Bronchial epithelial cell (primary cell): ENCODE measurements at regions not wholly inside any gene's neighbourhood (a gene's known extent, or its start where the extent isn't known, plus 50 kb on each side); places are given as distances from the start of the nearest gene placed in this dataset.

ENCODE experiments used
- DNase-seq: peaks from one replicate; pipeline ENCODE4 v3.0.0-alpha.2; 2010; ENCODE audit warnings: low read depth
- FAIRE-seq: peaks from 2 replicates; lab custom pipeline; 2011; peaks lifted over from hg19 to GRCh38; lab: Jason Lieb, UNC
- H3K27me3 ChIP-seq: 2 replicates; pipeline ENCODE4 v1.5.1; 2011; ENCODE audit warnings: low read length; ENCODE audit not compliant: control insufficient read depth, insufficient read depth
- H3K36me3 ChIP-seq: 2 replicates; pipeline ENCODE4 v1.5.1; 2011; ENCODE audit warnings: low read length; ENCODE audit not compliant: control insufficient read depth, insufficient read depth
- H3K4me3 ChIP-seq: 2 replicates; pipeline ENCODE4 v1.5.1; 2011; ENCODE audit warnings: mild to moderate bottlenecking, low read depth, low read length, control low read depth
- TF ChIP-seq, protein P1 (sequence below): IDR thresholded peaks from 2 replicates; pipeline ENCODE4 v1.5.1; 2011; ENCODE audit warnings: mild to moderate bottlenecking, moderate library complexity, low read length, control low read depth, inconsistent platforms; ENCODE audit not compliant: insufficient read depth, severe bottlenecking

GRCh38 chr3:194976874-194977273, 291.2 kb downstream of the FAM43A start:
- H3K27me3 ChIP-seq = peaks cover 2% of the 10 kb centered on the region
- TF ChIP-seq, protein P1, sequence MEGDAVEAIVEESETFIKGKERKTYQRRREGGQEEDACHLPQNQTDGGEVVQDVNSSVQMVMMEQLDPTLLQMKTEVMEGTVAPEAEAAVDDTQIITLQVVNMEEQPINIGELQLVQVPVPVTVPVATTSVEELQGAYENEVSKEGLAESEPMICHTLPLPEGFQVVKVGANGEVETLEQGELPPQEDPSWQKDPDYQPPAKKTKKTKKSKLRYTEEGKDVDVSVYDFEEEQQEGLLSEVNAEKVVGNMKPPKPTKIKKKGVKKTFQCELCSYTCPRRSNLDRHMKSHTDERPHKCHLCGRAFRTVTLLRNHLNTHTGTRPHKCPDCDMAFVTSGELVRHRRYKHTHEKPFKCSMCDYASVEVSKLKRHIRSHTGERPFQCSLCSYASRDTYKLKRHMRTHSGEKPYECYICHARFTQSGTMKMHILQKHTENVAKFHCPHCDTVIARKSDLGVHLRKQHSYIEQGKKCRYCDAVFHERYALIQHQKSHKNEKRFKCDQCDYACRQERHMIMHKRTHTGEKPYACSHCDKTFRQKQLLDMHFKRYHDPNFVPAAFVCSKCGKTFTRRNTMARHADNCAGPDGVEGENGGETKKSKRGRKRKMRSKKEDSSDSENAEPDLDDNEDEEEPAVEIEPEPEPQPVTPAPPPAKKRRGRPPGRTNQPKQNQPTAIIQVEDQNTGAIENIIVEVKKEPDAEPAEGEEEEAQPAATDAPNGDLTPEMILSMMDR = no peak
- no peak overlapping the region for H3K4me3 ChIP-seq
- FAIRE-seq = no peak
- no peak for DNase-seq
- H3K36me3 ChIP-seq = no peaks in the 10 kb centered on the region

DNA sequence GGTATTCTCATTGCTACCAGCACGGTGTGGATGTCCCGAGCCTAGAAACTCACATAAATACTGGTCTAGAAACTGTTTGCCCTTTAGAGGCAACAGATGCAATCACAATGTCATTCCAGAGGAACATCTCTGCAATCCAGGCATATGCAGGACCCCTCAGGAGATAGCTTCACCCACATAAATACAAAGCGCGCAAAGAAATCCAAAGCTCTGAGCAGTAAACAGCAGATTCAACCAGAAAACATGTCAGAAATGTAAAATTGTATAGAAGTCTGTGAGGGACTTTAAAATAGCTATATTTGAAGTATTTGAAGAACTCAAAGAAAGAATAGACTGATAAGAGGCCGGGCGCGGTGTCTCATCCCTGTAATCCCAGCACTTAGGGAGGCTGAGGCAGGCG, 291.7 kb downstream of the FAM43A start:
- H3K4me3 ChIP-seq = no peak overlapping the region
- TF ChIP-seq, protein P1 = no peak
- no peaks in the 10 kb centered on the region for H3K27me3 ChIP-seq
- DNase-seq (no peak), FAIRE-seq (no peak)
- H3K36me3 ChIP-seq = no peaks in the 10 kb centered on the region

DNA sequence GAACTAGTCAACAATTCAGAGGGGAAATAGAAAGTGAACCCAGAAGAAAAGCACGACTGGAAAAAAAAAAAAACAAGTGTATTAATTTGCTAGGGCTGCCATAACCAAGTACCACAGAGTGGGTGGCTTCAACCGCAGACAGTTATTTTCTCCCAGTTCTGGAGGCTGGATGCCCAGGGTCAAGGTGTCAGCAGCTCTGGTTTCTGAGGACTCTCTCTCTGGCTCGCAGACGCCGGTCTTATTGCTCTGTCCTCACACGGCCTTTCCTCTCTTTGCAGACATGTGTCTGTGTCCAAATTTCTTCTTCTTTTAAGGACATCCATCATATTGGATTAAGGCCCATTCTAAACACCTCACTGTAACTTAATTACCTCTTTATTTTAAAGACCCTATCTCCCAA, 291.8 kb downstream of the XXYLT1 start:
- DNase-seq = no peak
- no peak for FAIRE-seq
- Histone ChIP-seq H3K36me3 (no peaks in the 10 kb centered on the region), H3K4me3 (no peak overlapping the region), H3K27me3 (no peaks in the 10 kb centered on the region)
- TF ChIP-seq, protein P1 = no peak

DNA sequence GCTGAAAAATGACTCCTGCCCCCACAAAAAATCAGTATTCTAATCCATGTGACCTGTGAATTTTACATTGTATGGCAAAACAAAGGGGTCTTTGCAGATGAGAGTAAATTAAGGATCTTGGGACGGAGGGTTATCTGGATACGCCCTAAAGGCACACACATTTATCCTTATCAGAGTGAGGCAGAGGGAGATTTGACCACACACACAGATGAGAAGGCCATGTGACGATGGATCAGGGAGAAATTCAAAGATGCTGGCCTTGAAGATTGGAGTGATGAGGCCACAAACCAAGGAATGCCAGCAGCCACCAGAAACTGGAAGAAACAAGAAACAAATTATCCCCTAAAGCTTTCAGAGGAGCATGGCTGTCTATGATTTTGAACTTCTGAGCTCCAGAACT, 288.5 kb downstream of the XXYLT1 start:
- DNase-seq (no peak), FAIRE-seq (no peak)
- TF ChIP-seq, protein P1 = no peak
- Histone ChIP-seq H3K27me3 (no peaks in the 10 kb centered on the region), H3K36me3 (no peaks in the 10 kb centered on the region), H3K4me3 (no peak overlapping the region)

- Histone ChIP-seq H3K36me3 (no peaks in the 10 kb centered on the region), H3K27me3 (no peaks in the 10 kb centered on the region), H3K4me3 (no peak overlapping the region)
- no peak for DNase-seq
- FAIRE-seq = no peak
- TF ChIP-seq, protein P1 = no peak
These were observed 287.8 kb downstream of the XXYLT1 start for GRCh38 chr3:194983121-194983520.

- H3K36me3 ChIP-seq = no peaks in the 10 kb centered on the region
- FAIRE-seq (no peak), DNase-seq (no peak)
- TF ChIP-seq, protein P1 = no peak
- no peak overlapping the region for H3K4me3 ChIP-seq
- no peaks in the 10 kb centered on the region for H3K27me3 ChIP-seq
These were observed 287.3 kb downstream of the XXYLT1 start for GRCh38 chr3:194983620-194984019.
